ENCODE measurements at regions not wholly inside any gene's neighbourhood (a gene's known extent, or its start where the extent isn't known, plus 50 kb on each side); places are given as distances from the start of the nearest gene placed in this dataset.

- peaks cover 8% of the 10 kb centered on the region for H3K4me1 Mint-ChIP-seq (ENCODE audit: low read depth, unreplicated experiment)
- BruUV-seq (replicated peaks), result no TSS peak
- no peaks in the 10 kb centered on the region for H3K27me3 Mint-ChIP-seq (ENCODE audit: unreplicated experiment)
- no peak for DNase-seq
- H3K27ac Mint-ChIP-seq (ENCODE audit: unreplicated experiment), result no peak overlapping the region
- H3K9me3 Mint-ChIP-seq (ENCODE audit: low read depth, unreplicated experiment), result peaks cover 5% of the 10 kb centered on the region
- H3K36me3 Mint-ChIP-seq (ENCODE audit: insufficient read depth, unreplicated experiment), result no peaks in the 10 kb centered on the region
- TF ChIP-seq, protein P1, sequence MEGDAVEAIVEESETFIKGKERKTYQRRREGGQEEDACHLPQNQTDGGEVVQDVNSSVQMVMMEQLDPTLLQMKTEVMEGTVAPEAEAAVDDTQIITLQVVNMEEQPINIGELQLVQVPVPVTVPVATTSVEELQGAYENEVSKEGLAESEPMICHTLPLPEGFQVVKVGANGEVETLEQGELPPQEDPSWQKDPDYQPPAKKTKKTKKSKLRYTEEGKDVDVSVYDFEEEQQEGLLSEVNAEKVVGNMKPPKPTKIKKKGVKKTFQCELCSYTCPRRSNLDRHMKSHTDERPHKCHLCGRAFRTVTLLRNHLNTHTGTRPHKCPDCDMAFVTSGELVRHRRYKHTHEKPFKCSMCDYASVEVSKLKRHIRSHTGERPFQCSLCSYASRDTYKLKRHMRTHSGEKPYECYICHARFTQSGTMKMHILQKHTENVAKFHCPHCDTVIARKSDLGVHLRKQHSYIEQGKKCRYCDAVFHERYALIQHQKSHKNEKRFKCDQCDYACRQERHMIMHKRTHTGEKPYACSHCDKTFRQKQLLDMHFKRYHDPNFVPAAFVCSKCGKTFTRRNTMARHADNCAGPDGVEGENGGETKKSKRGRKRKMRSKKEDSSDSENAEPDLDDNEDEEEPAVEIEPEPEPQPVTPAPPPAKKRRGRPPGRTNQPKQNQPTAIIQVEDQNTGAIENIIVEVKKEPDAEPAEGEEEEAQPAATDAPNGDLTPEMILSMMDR (IDR thresholded peaks at IDR 0.05; ENCODE audit: unreplicated experiment), result no peak
- H3K4me3 Mint-ChIP-seq (ENCODE audit: low read depth, unreplicated experiment), result no peak overlapping the region
- intact Hi-C loops (cut with micrococcal nuclease; ENCODE audit: unreplicated experiment), result no loop called here
- CTCF ChIA-PET, result no interaction called here
These were observed 141.3 kb downstream of the CYB561 start for GRCh38 chr17:63304704-63305261.

DNA sequence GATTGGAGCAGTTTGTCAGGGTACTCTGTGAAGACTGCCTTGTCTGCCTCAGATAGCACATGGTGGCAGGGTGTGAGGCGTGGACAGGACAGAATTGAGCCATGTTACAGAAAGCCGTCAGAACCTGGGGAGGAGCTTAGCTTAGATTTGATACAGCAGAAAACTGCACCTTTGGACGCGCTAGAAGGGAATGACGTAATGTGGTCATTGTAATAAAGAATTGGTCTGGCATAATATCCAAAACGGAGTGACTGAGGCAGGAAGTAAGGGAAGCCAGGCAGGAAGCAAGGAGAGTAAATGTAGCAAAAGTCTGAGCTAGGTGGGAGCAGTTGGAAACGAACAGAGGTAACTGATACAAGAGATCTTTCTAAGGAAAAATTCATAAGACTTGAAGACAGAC, 140.2 kb downstream of the CYB561 start:
- CTCF ChIA-PET, result no interaction called here
- no TSS peak for BruUV-seq (replicated peaks)
- H3K4me1 Mint-ChIP-seq (ENCODE audit: low read depth, unreplicated experiment), result peaks cover 8% of the 10 kb centered on the region
- intact Hi-C loops (cut with micrococcal nuclease; ENCODE audit: unreplicated experiment), result no loop called here
- TF ChIP-seq, protein P1 (IDR thresholded peaks at IDR 0.05; ENCODE audit: unreplicated experiment), result no peak
- H3K36me3 Mint-ChIP-seq (ENCODE audit: insufficient read depth, unreplicated experiment), result no peaks in the 10 kb centered on the region
- peaks cover 5% of the 10 kb centered on the region for H3K9me3 Mint-ChIP-seq (ENCODE audit: low read depth, unreplicated experiment)
- H3K27ac Mint-ChIP-seq (ENCODE audit: unreplicated experiment), result no peak overlapping the region
- no peak for DNase-seq
- no peaks in the 10 kb centered on the region for H3K27me3 Mint-ChIP-seq (ENCODE audit: unreplicated experiment)
- no peak overlapping the region for H3K4me3 Mint-ChIP-seq (ENCODE audit: low read depth, unreplicated experiment)

GRCh38 chr17:63306855-63307254, 139.3 kb downstream of the CYB561 start:
- TF ChIP-seq, protein P1 (IDR thresholded peaks at IDR 0.05; ENCODE audit: unreplicated experiment), result no peak
- DNase-seq, result no peak
- no peak overlapping the region for H3K4me3 Mint-ChIP-seq (ENCODE audit: low read depth, unreplicated experiment)
- no peak overlapping the region for H3K27ac Mint-ChIP-seq (ENCODE audit: unreplicated experiment)
- H3K4me1 Mint-ChIP-seq (ENCODE audit: low read depth, unreplicated experiment), result peaks cover 8% of the 10 kb centered on the region
- intact Hi-C loops (cut with micrococcal nuclease; ENCODE audit: unreplicated experiment), result no loop called here
- no TSS peak for BruUV-seq (replicated peaks)
- H3K27me3 Mint-ChIP-seq (ENCODE audit: unreplicated experiment), result no peaks in the 10 kb centered on the region
- H3K36me3 Mint-ChIP-seq (ENCODE audit: insufficient read depth, unreplicated experiment), result no peaks in the 10 kb centered on the region
- peaks cover 5% of the 10 kb centered on the region for H3K9me3 Mint-ChIP-seq (ENCODE audit: low read depth, unreplicated experiment)
- CTCF ChIA-PET, result no interaction called here

- Mint-ChIP-seq H3K36me3 (ENCODE audit: insufficient read depth, unreplicated experiment) (no peaks in the 10 kb centered on the region), H3K4me3 (ENCODE audit: low read depth, unreplicated experiment) (no peak overlapping the region), H3K4me1 (ENCODE audit: low read depth, unreplicated experiment) (peaks cover 8% of the 10 kb centered on the region), H3K9me3 (ENCODE audit: low read depth, unreplicated experiment) (peaks cover 5% of the 10 kb centered on the region), H3K27ac (ENCODE audit: unreplicated experiment) (no peak overlapping the region), H3K27me3 (ENCODE audit: unreplicated experiment) (no peaks in the 10 kb centered on the region)
- CTCF ChIA-PET, result no interaction called here
- DNase-seq, result no peak
- TF ChIP-seq, protein P1 (IDR thresholded peaks at IDR 0.05; ENCODE audit: unreplicated experiment), result no peak
- BruUV-seq (replicated peaks), result no TSS peak
- intact Hi-C loops (cut with micrococcal nuclease; ENCODE audit: unreplicated experiment), result no loop called here
These were observed 137.8 kb downstream of the CYB561 start for GRCh38 chr17:63308272-63308671.
